ENCODE measurements at regions not wholly inside any gene's neighbourhood (a gene's known extent, or its start where the extent isn't known, plus 50 kb on each side); places are given as distances from the start of the nearest gene placed in this dataset.

DNA sequence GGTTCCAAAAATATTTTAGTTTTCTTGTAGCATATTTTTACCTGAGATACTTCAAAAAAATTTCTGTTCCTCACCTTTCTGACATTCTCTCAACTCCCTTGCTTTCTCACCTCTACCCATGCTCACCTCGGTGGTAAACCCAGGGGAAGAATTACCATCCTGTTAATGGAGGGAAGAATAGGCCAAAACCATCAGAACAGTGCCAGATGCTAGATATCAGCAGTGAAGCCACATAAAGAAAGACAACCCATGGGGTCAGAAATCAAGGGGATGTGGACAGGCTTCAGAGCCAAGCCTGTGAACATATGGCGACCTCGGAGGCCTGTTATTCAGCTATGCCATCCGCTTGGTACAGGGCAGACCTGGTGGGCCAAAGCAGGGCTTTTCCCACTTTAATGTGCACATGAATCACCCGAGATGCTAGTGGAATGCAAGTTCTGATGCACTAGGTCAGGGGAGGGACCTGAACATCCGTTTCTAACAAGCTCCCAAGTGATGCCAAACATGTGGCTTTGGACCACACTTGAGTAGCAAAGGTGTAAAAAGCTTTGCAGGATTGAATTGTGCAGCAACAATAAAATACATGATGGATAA, 125.5 kb downstream of the NPY start:
- H3K27ac ChIP-seq, result no peak overlapping the region
- intact Hi-C loops (cut with DNase I), result loop anchor here in 3 of 10 donors (10.0 kb wide), 1 partner anchor 255 kb away; no protein-coding TSS in a partner anchor
- WGBS, 2 donors, result 74 to 77% methylated on average over 6 of the region's 6 CpGs
- H3K36me3 ChIP-seq, result no peaks in the 10 kb centered on the region
- peaks cover 0 to 3% (median 0%) of the 10 kb centered on the region in 11 donors for H3K9me3 ChIP-seq
- no peak overlapping the region for H3K4me3 ChIP-seq
- DNase-seq (no peak), ATAC-seq (no peak)
- no peaks in the 10 kb centered on the region for H3K4me1 ChIP-seq
- peaks cover 0 to under 1% (median 0%) of the 10 kb centered on the region in 7 donors for H3K27me3 ChIP-seq
- TF ChIP-seq, protein P1, sequence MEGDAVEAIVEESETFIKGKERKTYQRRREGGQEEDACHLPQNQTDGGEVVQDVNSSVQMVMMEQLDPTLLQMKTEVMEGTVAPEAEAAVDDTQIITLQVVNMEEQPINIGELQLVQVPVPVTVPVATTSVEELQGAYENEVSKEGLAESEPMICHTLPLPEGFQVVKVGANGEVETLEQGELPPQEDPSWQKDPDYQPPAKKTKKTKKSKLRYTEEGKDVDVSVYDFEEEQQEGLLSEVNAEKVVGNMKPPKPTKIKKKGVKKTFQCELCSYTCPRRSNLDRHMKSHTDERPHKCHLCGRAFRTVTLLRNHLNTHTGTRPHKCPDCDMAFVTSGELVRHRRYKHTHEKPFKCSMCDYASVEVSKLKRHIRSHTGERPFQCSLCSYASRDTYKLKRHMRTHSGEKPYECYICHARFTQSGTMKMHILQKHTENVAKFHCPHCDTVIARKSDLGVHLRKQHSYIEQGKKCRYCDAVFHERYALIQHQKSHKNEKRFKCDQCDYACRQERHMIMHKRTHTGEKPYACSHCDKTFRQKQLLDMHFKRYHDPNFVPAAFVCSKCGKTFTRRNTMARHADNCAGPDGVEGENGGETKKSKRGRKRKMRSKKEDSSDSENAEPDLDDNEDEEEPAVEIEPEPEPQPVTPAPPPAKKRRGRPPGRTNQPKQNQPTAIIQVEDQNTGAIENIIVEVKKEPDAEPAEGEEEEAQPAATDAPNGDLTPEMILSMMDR (IDR thresholded peaks at IDR 0.05), result no peak

GRCh38 chr7:24411226-24411625, 127.2 kb downstream of the NPY start:
- ATAC-seq, result no peak
- TF ChIP-seq, protein P1 (IDR thresholded peaks at IDR 0.05), result no peak
- no peak overlapping the region for H3K27ac ChIP-seq
- no peaks in the 10 kb centered on the region for H3K36me3 ChIP-seq
- WGBS, 2 donors, result 77 to 86% methylated on average over 3 of the region's 3 CpGs
- no peak overlapping the region for H3K4me3 ChIP-seq
- H3K27me3 ChIP-seq, result no peaks in the 10 kb centered on the region
- H3K9me3 ChIP-seq, result peaks cover 0 to 3% (median 0%) of the 10 kb centered on the region in 11 donors
- no peak for DNase-seq
- intact Hi-C loops (cut with DNase I), result no loop called here
- no peaks in the 10 kb centered on the region for H3K4me1 ChIP-seq

- H3K27me3 ChIP-seq, result no peaks in the 10 kb centered on the region
- TF ChIP-seq, protein P1 (IDR thresholded peaks at IDR 0.05), result no peak
- H3K27ac ChIP-seq, result no peak overlapping the region
- ATAC-seq, result no peak
- H3K9me3 ChIP-seq, result peaks cover 0 to 3% (median 0%) of the 10 kb centered on the region in 11 donors
- no peaks in the 10 kb centered on the region for H3K36me3 ChIP-seq
- H3K4me1 ChIP-seq, result no peaks in the 10 kb centered on the region
- 69 to 71% methylated on average over 7 of the region's 7 CpGs for WGBS, 2 donors
- DNase-seq, result no peak
- intact Hi-C loops (cut with DNase I), result no loop called here
- H3K4me3 ChIP-seq, result no peak overlapping the region
These were observed 133.6 kb downstream of the NPY start for GRCh38 chr7:24417526-24418120.

- H3K27ac ChIP-seq, result no peak overlapping the region
- no peaks in the 10 kb centered on the region for H3K36me3 ChIP-seq
- ATAC-seq (peak in 5 of 8 donors; percentile 29 to 67 (median 44)), DNase-seq (no peak)
- intact Hi-C loops (cut with DNase I), result no loop called here
- TF ChIP-seq, protein P1 (IDR thresholded peaks at IDR 0.05), result no peak
- H3K4me1 ChIP-seq, result no peaks in the 10 kb centered on the region
- WGBS, 2 donors, result 88 to 89% methylated on average over 2 of the region's 2 CpGs
- H3K4me3 ChIP-seq, result no peak overlapping the region
- H3K27me3 ChIP-seq, result no peaks in the 10 kb centered on the region
- H3K9me3 ChIP-seq, result peaks cover 0 to 2% (median 0%) of the 10 kb centered on the region in 11 donors
These were observed 135.1 kb downstream of the NPY start for GRCh38 chr7:24419077-24419476.
